PC-3 (cell line): ENCODE measurements at regions not wholly inside any gene's neighbourhood (a gene's known extent, or its start where the extent isn't known, plus 50 kb on each side); places are given as distances from the start of the nearest gene placed in this dataset.

Experiments used
- ATAC-seq: fragments of 200-7000 bp; cut with Tn5 transposase; 2 replicates; pipeline ENCODE4 v1.9.1; 2020; ENCODE audit warnings: mild to moderate bottlenecking, moderate library complexity
- BruUV-seq: library from RNA; stranded (reverse); fragments of 400-500 nt; replicated peaks from 2 replicates; lab custom pipeline; 2021; lab: Mats Ljungman, UMichigan
- CTCF ChIA-PET: fragments of 300-600 bp; sonication (Branson Sonifier 250); formaldehyde crosslinking; loops from one replicate; lab custom pipeline; 2022; ENCODE audit warnings: antibody characterized with exemption; lab: Charles Lee
- POLR2A ChIA-PET: fragments of 300-600 bp; sonication (Branson Sonifier 250); formaldehyde crosslinking; loops from one replicate; lab custom pipeline; 2022; ENCODE audit warnings: antibody characterized with exemption; ENCODE audit not compliant: unreplicated experiment; lab: Charles Lee
- DNase-seq: peaks from one replicate; pipeline ENCODE4 v3.0.0-alpha.2; 2015
- H2AFZ ChIP-seq: fragments of 300-600 bp; sonication (generic); 2 replicates; pipeline ENCODE4 v1.6.0; 2016; ENCODE audit warnings: antibody characterized with exemption, low read length
- H3F3A ChIP-seq: fragments of 300-600 bp; sonication (generic); one replicate; pipeline ENCODE4 v1.6.0; 2017; ENCODE audit warnings: antibody characterized with exemption, low read length, control low read depth, mild to moderate bottlenecking; ENCODE audit not compliant: unreplicated experiment
- H3K27ac ChIP-seq: fragments of 300-600 bp; sonication (generic); 2 replicates; pipeline ENCODE4 v1.5.1; 2016; ENCODE audit warnings: mild to moderate bottlenecking, low read length
- H3K27me3 ChIP-seq: fragments of 300-600 bp; sonication (generic); 2 replicates; pipeline ENCODE4 v1.6.1; 2016; ENCODE audit warnings: low read length, mixed read lengths
- H3K36me3 ChIP-seq: fragments of 300-600 bp; sonication (generic); 2 replicates; pipeline ENCODE4 v1.6.1; 2016; ENCODE audit warnings: low read depth, mixed run types, low read length, mixed read lengths
- H3K4me1 ChIP-seq: fragments of 300-600 bp; sonication (generic); 2 replicates; pipeline ENCODE4 v1.5.1; 2016; ENCODE audit warnings: low read length; ENCODE audit not compliant: insufficient read depth
- H3K4me2 ChIP-seq: fragments of 300-600 bp; sonication (generic); 2 replicates; pipeline ENCODE4 v1.6.0; 2016; ENCODE audit warnings: low read length
- H3K4me3 ChIP-seq: fragments of 300-600 bp; sonication (generic); 2 replicates; pipeline ENCODE4 v1.5.1; 2016; ENCODE audit warnings: mild to moderate bottlenecking, low read length, mixed read lengths
- H3K79me2 ChIP-seq: fragments of 300-600 bp; sonication (generic); 2 replicates; pipeline ENCODE4 v1.6.1; 2017; ENCODE audit warnings: low read length, mixed read lengths
- H3K9ac ChIP-seq: fragments of 300-600 bp; sonication (generic); 2 replicates; pipeline ENCODE4 v1.6.0; 2016; ENCODE audit warnings: mild to moderate bottlenecking, low read length
- H3K9me2 ChIP-seq: fragments of 300-600 bp; sonication (generic); replicated peaks from 2 replicates; pipeline ENCODE4 v1.6.1; 2016; ENCODE audit warnings: mixed run types, low read length, mixed read lengths
- H3K9me3 ChIP-seq: fragments of 300-600 bp; sonication (generic); 2 replicates; pipeline ENCODE4 v1.6.1; 2016; ENCODE audit warnings: low read length, mixed read lengths
- H4K20me1 ChIP-seq: fragments of 300-600 bp; sonication (generic); 2 replicates; pipeline ENCODE4 v1.6.1; 2016; ENCODE audit warnings: low read length, mixed read lengths
- CTCF ChIP-seq: fragments of 300-600 bp; sonication (generic); conservative IDR thresholded peaks from 2 replicates; pipeline ENCODE4 v1.5.1; 2017; ENCODE audit warnings: antibody characterized with exemption, low read depth, mild to moderate bottlenecking, low read length
- EZH2 ChIP-seq: fragments of 300-600 bp; sonication (generic); IDR thresholded peaks from one replicate; pipeline ENCODE4 v1.6.1; 2017; ENCODE audit warnings: antibody characterized with exemption, mild to moderate bottlenecking, low read length; ENCODE audit not compliant: unreplicated experiment
- EZH2phosphoT487 ChIP-seq: fragments of 300-600 bp; sonication (generic); IDR thresholded peaks from 2 replicates; pipeline ENCODE4 v1.6.1; 2018; ENCODE audit warnings: mild to moderate bottlenecking, antibody characterized with exemption, low read length, borderline replicate concordance
- intact Hi-C: fragments of 100-400 bp; cut with micrococcal nuclease; formaldehyde crosslinking; loops from 2 replicates; pipeline ENCODE4 v1.9.0; 2023

- Histone ChIP-seq H3K36me3 (no peaks in the 10 kb centered on the region), H3F3A (no peaks in the 10 kb centered on the region), H3K9ac (no peak overlapping the region), H3K27ac (no peak overlapping the region), H3K27me3 (no peaks in the 10 kb centered on the region), H2AFZ (no peak overlapping the region), H4K20me1 (no peaks in the 10 kb centered on the region), H3K4me3 (no peak overlapping the region), H3K4me1 (peaks cover 31% of the 10 kb centered on the region), H3K9me2 (no peaks in the 10 kb centered on the region), H3K79me2 (no peaks in the 10 kb centered on the region), H3K9me3 (no peaks in the 10 kb centered on the region), H3K4me2 (no peak overlapping the region)
- no peak for TF ChIP-seq CTCF
- no peak for TF ChIP-seq EZH2
- TF ChIP-seq EZH2phosphoT487: no peak
- ATAC-seq (no peak), DNase-seq (no peak)
- POLR2A ChIA-PET: no interaction called here
- CTCF ChIA-PET: no interaction called here
- no TSS peak for BruUV-seq
- intact Hi-C loops: loop anchor here (10.0 kb wide), 2 partner anchors 159 to 309 kb away; partner anchors contain the start of gene TTC23L
These were observed 130.4 kb upstream of the RAI14 start for GRCh38 chr5:34525761-34526160.

GRCh38 chr5:34526682-34527305, 129.3 kb upstream of the RAI14 start:
- no peaks in the 10 kb centered on the region for H3F3A ChIP-seq
- ChIA-PET POLR2A (no interaction called here), CTCF (no interaction called here)
- no peak overlapping the region for H2AFZ ChIP-seq
- ATAC-seq (no peak), DNase-seq (no peak)
- no peaks in the 10 kb centered on the region for H3K36me3 ChIP-seq
- no peaks in the 10 kb centered on the region for H3K9me2 ChIP-seq
- H3K4me2 ChIP-seq: no peak overlapping the region
- BruUV-seq: no TSS peak
- no peak overlapping the region for H3K4me3 ChIP-seq
- no peaks in the 10 kb centered on the region for H3K79me2 ChIP-seq
- no peaks in the 10 kb centered on the region for H3K9me3 ChIP-seq
- H3K9ac ChIP-seq: no peak overlapping the region
- H3K27me3 ChIP-seq: no peaks in the 10 kb centered on the region
- H3K27ac ChIP-seq: no peak overlapping the region
- intact Hi-C loops: loop anchor here (10.0 kb wide), 2 partner anchors 158 to 308 kb away; partner anchors contain the start of gene TTC23L
- peaks cover 28% of the 10 kb centered on the region for H3K4me1 ChIP-seq
- no peak for TF ChIP-seq EZH2phosphoT487
- TF ChIP-seq CTCF: no peak
- TF ChIP-seq EZH2: no peak
- H4K20me1 ChIP-seq: no peaks in the 10 kb centered on the region

GRCh38 chr5:34529581-34530331, 126.4 kb upstream of the RAI14 start:
- no peak overlapping the region for H3K27ac ChIP-seq
- TF ChIP-seq EZH2phosphoT487 (no peak), CTCF (no peak), EZH2 (no peak)
- no peaks in the 10 kb centered on the region for H3K79me2 ChIP-seq
- H3K9me2 ChIP-seq: 0 out of 2 replicates have a peak, but pooled peaks cover 3% of the 10 kb centered on the region
- no peaks in the 10 kb centered on the region for H3F3A ChIP-seq
- H3K4me3 ChIP-seq: no peak overlapping the region
- peaks cover 13% of the 10 kb centered on the region for H3K4me1 ChIP-seq
- H3K9ac ChIP-seq: no peak overlapping the region
- POLR2A ChIA-PET: no interaction called here
- H3K9me3 ChIP-seq: no peaks in the 10 kb centered on the region
- no TSS peak for BruUV-seq
- no peaks in the 10 kb centered on the region for H4K20me1 ChIP-seq
- no peaks in the 10 kb centered on the region for H3K36me3 ChIP-seq
- no peaks in the 10 kb centered on the region for H3K27me3 ChIP-seq
- DNase-seq (no peak), ATAC-seq (no peak)
- intact Hi-C loops: loop anchor here (10.0 kb wide), 2 partner anchors 155 to 305 kb away; partner anchors contain the start of gene TTC23L
- CTCF ChIA-PET: no interaction called here
- H2AFZ ChIP-seq: no peak overlapping the region
- no peak overlapping the region for H3K4me2 ChIP-seq
